HG03457 (cell line): ENCODE measurements at regions not wholly inside any gene's neighbourhood (a gene's known extent, or its start where the extent isn't known, plus 50 kb on each side); places are given as distances from the start of the nearest gene placed in this dataset.

ENCODE experiments used
- ATAC-seq: cut with Tn5 transposase; IDR thresholded peaks from one replicate; pipeline ENCODE4 v1.9.1; 2021; ENCODE audit warnings: moderate number of reproducible peaks; ENCODE audit not compliant: unreplicated experiment

GRCh38 chr1:232291261-232291660 is 338.7 kb downstream of the SIPA1L2 start:
- no peak for ATAC-seq

- ATAC-seq = no peak
Observed at GRCh38 chr1:232290570-232290969, 339.4 kb downstream of the SIPA1L2 start.

- no peak for ATAC-seq
Observed at GRCh38 chr1:232287676-232288569, 342.0 kb downstream of the SIPA1L2 start.

- ATAC-seq = no peak
Observed at GRCh38 chr1:232285138-232285537, 344.8 kb downstream of the SIPA1L2 start.

GRCh38 chr1:232283864-232284263 is 346.1 kb downstream of the SIPA1L2 start:
- no peak for ATAC-seq

GRCh38 chr1:232282498-232282897 is 347.4 kb downstream of the SIPA1L2 start:
- no peak for ATAC-seq

- no peak for ATAC-seq
Observed at GRCh38 chr1:232280910-232281309, 349.0 kb downstream of the SIPA1L2 start.

GRCh38 chr1:232279909-232280400 is 350.0 kb downstream of the SIPA1L2 start:
- no peak for ATAC-seq

GRCh38 chr1:232278925-232279324 is 351.0 kb downstream of the SIPA1L2 start:
- no peak for ATAC-seq

- no peak for ATAC-seq
Observed at GRCh38 chr1:232276651-232277050, 353.3 kb downstream of the SIPA1L2 start.

GRCh38 chr1:232274999-232275710 is 354.8 kb downstream of the SIPA1L2 start:
- ATAC-seq = no peak

GRCh38 chr1:232274236-232274855 is 355.6 kb downstream of the SIPA1L2 start:
- no peak for ATAC-seq

- no peak for ATAC-seq
Observed at GRCh38 chr1:232273011-232273410, 356.9 kb downstream of the SIPA1L2 start.

- ATAC-seq = no peak
Observed at GRCh38 chr1:232271991-232272589, 357.8 kb downstream of the SIPA1L2 start.

GRCh38 chr1:232271299-232271698 is 358.6 kb downstream of the SIPA1L2 start:
- no peak for ATAC-seq

GRCh38 chr1:232269988-232270387 is 359.9 kb downstream of the SIPA1L2 start:
- no peak for ATAC-seq

GRCh38 chr1:232267837-232268598 is 361.9 kb downstream of the SIPA1L2 start:
- ATAC-seq = no peak

GRCh38 chr1:232267092-232267836 is 362.7 kb downstream of the SIPA1L2 start:
- no peak for ATAC-seq

GRCh38 chr1:232263452-232263851 is 366.5 kb downstream of the SIPA1L2 start:
- no peak for ATAC-seq

GRCh38 chr1:232262991-232263390 is 366.9 kb downstream of the SIPA1L2 start:
- ATAC-seq = no peak
